Fibroblast of the aortic adventitia (primary cell): ENCODE measurements at regions not wholly inside any gene's neighbourhood (a gene's known extent, or its start where the extent isn't known, plus 50 kb on each side); places are given as distances from the start of the nearest gene placed in this dataset.

ENCODE experiments used
- DNase-seq: peaks from one replicate; pipeline ENCODE4 v3.0.0-alpha.2; 2010; ENCODE audit warnings: low read depth
- H3K4me3 ChIP-seq: 2 replicates; pipeline ENCODE4 v1.5.1; 2011; ENCODE audit warnings: low read depth, mild to moderate bottlenecking, control low read depth, low read length, moderate library complexity
- TF ChIP-seq, protein P1 (sequence below): IDR thresholded peaks from 2 replicates; pipeline ENCODE4 v1.5.1; 2011; ENCODE audit warnings: mild to moderate bottlenecking, low read length, control low read depth, inconsistent platforms; ENCODE audit not compliant: insufficient read depth

DNA sequence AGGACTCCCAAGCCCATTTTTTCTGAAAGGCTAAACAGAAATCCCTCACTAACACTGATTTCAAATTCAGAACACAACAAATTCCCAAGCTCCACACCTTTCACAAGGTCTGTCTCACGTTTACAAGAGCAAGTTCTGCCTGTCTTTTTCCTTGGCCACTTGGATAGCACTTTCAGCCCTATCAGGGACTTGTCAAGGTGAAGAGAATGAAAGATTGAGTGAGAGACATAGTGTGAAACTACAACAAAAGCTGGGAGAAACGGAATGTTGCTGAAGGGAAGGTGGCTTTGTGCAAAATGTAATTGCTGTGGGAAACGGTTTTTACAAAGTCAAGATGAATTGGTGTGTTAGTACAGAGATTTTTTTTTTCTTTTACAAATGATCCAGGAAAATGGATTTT, 89.4 kb upstream of the GATA6 start:
- TF ChIP-seq, protein P1, sequence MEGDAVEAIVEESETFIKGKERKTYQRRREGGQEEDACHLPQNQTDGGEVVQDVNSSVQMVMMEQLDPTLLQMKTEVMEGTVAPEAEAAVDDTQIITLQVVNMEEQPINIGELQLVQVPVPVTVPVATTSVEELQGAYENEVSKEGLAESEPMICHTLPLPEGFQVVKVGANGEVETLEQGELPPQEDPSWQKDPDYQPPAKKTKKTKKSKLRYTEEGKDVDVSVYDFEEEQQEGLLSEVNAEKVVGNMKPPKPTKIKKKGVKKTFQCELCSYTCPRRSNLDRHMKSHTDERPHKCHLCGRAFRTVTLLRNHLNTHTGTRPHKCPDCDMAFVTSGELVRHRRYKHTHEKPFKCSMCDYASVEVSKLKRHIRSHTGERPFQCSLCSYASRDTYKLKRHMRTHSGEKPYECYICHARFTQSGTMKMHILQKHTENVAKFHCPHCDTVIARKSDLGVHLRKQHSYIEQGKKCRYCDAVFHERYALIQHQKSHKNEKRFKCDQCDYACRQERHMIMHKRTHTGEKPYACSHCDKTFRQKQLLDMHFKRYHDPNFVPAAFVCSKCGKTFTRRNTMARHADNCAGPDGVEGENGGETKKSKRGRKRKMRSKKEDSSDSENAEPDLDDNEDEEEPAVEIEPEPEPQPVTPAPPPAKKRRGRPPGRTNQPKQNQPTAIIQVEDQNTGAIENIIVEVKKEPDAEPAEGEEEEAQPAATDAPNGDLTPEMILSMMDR, result no peak

DNA sequence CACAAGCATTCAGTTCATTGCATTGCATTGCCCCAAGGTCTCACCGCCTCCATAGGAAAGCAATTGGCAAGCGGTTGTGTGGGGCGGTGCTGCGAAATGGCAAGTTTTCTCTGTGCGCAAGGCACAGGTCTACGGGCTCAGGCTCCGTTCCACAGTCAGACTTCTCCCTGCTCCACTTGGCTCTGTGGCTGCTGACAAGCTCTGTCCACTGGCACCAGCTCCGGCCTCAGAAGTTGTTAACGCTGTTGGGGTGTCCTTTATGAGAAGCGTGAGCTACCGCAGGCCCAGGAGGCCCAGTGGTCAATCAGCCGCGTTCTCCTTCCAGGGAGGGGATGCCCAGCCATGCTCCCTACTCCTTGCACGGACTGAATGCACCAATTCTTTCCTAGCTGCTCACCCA, 87.0 kb upstream of the GATA6 start:
- TF ChIP-seq, protein P1, result no peak
- no peak for DNase-seq
- H3K4me3 ChIP-seq, result no peak overlapping the region

More for the DNA sequence above, 89.4 kb upstream of the GATA6 start:
- no peak overlapping the region for H3K4me3 ChIP-seq
- DNase-seq, result no peak

DNA sequence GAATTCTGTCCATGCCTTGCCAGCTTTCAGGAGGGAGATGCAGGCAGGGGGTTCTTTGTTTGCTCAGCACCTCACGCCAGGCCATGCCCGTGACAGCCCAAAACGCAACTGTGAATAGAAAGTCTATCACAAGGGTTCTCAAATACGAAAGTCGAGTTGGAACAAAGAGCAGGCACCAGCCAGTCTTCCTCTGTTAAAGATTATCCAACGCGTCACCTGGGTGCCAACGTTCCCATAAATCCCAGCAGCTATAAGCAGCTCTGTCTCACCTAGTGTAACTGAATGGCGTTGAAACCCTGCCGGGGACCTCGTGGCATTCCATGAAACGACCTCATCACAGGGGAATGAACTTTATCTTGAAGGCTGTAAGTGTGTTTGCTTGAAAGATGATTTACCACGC, 84.8 kb upstream of the GATA6 start:
- DNase-seq, result no peak
- no peak overlapping the region for H3K4me3 ChIP-seq
- TF ChIP-seq, protein P1, result no peak

DNA sequence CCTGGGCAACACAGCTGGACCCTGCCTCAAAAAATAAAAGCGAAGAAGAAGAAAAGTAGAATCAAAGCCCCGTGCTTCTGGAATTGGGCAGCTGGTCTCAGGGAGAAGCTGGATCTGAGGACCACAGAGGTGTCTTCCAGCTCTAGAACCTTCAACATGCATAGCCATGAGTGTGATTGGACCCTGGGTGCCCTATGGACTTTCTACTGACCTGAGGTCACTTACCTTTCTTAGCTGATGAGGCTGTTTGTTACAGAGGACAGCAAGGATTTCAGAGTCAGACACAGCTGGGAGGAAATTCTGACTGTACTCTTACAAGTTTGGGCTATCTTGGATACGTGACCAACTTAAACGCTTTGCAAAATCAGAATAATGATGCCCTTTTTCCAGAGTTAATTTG, 82.4 kb upstream of the GATA6 start:
- no peak for DNase-seq
- TF ChIP-seq, protein P1, result no peak

DNA sequence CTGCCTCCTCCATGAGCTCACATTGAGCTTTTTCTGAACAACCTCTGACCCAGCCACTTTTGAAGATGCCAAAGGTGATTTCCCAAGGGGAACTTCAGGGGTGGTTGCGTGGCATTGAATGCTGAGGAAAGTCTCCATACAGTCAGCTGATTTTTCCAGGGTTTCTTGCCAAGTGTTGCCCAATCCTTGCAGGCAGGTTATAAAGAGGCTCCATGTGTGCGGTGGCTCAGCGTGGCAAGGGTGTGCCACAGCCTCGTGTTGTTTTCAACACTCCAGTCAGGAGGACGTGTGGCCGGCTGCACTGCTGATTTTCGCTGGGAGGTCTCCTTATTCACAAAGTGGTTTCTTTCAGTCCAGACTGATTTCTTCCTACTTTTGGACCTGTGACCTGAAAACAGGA, 81.4 kb upstream of the GATA6 start:
- no peak for DNase-seq
- no peak overlapping the region for H3K4me3 ChIP-seq
- TF ChIP-seq, protein P1, result no peak

More for the DNA sequence above, 82.4 kb upstream of the GATA6 start:
- H3K4me3 ChIP-seq, result no peak overlapping the region

DNA sequence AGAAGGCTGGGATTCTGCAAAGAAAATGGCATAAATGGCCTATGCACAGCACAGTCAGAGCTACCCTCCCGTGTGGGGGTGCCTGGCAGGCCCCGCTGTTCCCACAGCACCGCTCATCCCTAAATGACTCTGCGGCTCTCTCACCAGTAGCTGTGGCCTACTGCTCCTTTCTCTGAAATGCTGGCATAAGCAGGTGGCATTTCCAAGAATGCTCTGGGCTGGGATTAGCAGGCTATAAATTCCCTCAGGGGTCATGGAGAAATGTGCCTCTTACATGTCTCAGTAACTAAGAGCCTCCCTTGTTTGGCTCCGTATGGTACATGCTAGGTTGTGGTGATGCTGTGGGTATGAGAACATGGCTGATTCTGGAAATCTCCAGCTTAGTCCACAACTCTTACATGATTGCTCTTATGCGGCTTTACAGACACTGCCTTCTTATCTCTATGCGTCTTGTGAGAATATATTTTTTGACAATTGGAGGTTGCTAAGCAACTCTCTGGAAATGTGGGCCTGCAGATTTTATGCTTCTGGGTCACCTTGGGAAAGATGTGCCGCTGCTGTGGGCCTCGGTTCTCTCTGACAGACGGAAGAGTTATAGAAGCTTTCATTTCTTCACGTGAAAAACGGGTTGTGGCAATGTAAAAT, 80.3 kb upstream of the GATA6 start:
- no peak overlapping the region for H3K4me3 ChIP-seq
- TF ChIP-seq, protein P1, result no peak
- no peak for DNase-seq

DNA sequence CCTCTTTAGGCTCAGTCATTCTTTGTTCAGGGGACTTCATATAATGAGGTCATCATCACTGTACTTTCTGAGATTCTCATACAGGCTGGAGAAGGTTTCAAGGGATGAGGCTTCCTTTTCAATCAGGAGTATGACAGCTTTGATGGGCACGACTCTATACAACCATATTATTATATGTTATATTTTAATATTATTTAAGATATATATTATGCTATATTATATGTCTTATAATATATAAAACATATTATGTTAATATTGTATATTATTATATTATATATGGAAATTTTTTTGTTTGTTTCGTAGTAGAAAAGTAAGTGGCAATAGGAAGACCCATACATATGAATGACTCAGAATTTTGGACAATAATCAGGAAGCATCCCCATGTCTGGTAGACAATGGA, 78.0 kb upstream of the GATA6 start:
- H3K4me3 ChIP-seq, result no peak overlapping the region
- TF ChIP-seq, protein P1, result no peak
- no peak for DNase-seq
